ENCODE measurements at regions not wholly inside any gene's neighbourhood (a gene's known extent, or its start where the extent isn't known, plus 50 kb on each side); places are given as distances from the start of the nearest gene placed in this dataset.
A peak's percentile ranks its signal among the peaks of the same experiment; 100 is the strongest.

DNA sequence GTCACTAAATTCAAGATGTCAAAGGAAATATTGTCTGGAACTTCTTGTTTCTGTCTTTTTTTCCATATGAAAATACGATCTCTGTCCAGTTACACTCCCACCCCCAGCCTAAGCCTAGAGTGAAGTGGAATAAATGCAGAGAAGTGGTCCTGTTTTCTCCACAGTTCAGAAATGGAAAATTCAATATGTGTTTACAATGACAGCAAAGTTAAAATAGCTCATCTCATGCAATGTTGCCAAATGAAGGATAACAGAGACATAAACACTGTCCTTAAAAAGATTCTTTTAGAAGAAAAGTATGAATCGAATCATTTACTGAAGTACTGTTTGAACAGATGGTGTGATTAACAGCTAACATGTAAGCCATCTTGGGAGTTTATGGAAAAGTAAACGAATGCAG lies 160.8 kb upstream of the STK26 start (continued):
- TF ChIP-seq, protein P1, sequence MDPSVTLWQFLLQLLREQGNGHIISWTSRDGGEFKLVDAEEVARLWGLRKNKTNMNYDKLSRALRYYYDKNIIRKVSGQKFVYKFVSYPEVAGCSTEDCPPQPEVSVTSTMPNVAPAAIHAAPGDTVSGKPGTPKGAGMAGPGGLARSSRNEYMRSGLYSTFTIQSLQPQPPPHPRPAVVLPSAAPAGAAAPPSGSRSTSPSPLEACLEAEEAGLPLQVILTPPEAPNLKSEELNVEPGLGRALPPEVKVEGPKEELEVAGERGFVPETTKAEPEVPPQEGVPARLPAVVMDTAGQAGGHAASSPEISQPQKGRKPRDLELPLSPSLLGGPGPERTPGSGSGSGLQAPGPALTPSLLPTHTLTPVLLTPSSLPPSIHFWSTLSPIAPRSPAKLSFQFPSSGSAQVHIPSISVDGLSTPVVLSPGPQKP (IDR thresholded peaks at IDR 0.05; ENCODE audit: low read depth, low read length): no peak
- no peak for TF ChIP-seq NFE2L2 (conservative IDR thresholded peaks at IDR 0.05; ENCODE audit: low read length)
- TF ChIP-seq ZFP36 (IDR thresholded peaks at IDR 0.05; ENCODE audit: borderline replicate concordance, partially characterized antibody): no peak
- no peak for TF ChIP-seq EHF (CRISPR knock-in tag; IDR thresholded peaks at IDR 0.05)
- no peak for TF ChIP-seq JUN (IDR thresholded peaks at IDR 0.05)
- TF ChIP-seq FOSB (CRISPR knock-in tag; IDR thresholded peaks at IDR 0.05): no peak

DNA sequence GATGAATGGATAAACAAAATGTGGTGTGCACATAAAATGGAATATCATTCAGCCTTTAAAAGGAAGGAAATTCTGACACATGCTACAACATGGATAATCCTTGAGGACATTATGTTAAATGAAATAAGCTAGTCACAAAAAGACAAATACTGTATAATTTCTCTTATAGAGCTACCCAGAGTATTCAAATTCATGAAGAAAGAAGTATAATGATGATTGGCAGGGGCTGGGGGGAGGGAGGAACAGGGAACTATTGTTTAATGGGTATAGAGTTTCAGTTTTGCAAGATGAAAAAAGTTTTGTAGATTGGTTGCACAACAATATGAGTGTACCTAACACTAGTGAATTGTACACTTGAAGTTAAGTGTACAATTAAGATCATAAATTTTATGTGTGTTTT lies 153.9 kb upstream of the STK26 start:
- ChIA-PET CTCF (interaction anchor here (0.5 kb wide), 1 partner anchor 14 kb away, joined by 3 read pairs; no protein-coding TSS in a partner anchor), POLR2A (no interaction called here)
- Histone ChIP-seq H3K27ac (no peak overlapping the region), H3K4me1 (no peaks in the 10 kb centered on the region), H3K4me2 (no peak overlapping the region), H3K4me3 (no peak overlapping the region), H3K9me3 (no peaks in the 10 kb centered on the region)
- ATAC-seq (no peak), DNase-seq (ENCODE audit: low read depth in 1 of 2, low spot score in 1 of 2) (no peak), FAIRE-seq (peak; percentile 46)
- TF ChIP-seq, protein P2, sequence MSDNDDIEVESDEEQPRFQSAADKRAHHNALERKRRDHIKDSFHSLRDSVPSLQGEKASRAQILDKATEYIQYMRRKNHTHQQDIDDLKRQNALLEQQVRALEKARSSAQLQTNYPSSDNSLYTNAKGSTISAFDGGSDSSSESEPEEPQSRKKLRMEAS (IDR thresholded peaks at IDR 0.05): no peak
- TF ChIP-seq NPAS2 (CRISPR knock-in tag; IDR thresholded peaks at IDR 0.05; ENCODE audit: borderline replicate concordance) (no peak), FOXS1 (CRISPR knock-in tag; IDR thresholded peaks at IDR 0.05) (no peak), HOXB5 (CRISPR knock-in tag; IDR thresholded peaks at IDR 0.05) (no peak), RARB (CRISPR knock-in tag; IDR thresholded peaks at IDR 0.05) (no peak), MAZ (IDR thresholded peaks at IDR 0.05; ENCODE audit: borderline replicate concordance, low read depth, low read length) (no peak), HOXA7 (CRISPR knock-in tag; IDR thresholded peaks at IDR 0.05) (no peak), NR3C1 (IDR thresholded peaks at IDR 0.05) (no peak), MAFK (IDR thresholded peaks at IDR 0.05; ENCODE audit: partially characterized antibody) (no peak), NFE2L2 (conservative IDR thresholded peaks at IDR 0.05; ENCODE audit: low read length) (no peak), EHMT2 (IDR thresholded peaks at IDR 0.05; ENCODE audit: low read depth) (no peak), KDM5A (IDR thresholded peaks at IDR 0.05) (no peak), ZSCAN20 (CRISPR knock-in tag; IDR thresholded peaks at IDR 0.05) (no peak), ZNF302 (CRISPR knock-in tag; IDR thresholded peaks at IDR 0.05) (no peak), JUNB (IDR thresholded peaks at IDR 0.05) (no peak), CBX2 (IDR thresholded peaks at IDR 0.05; ENCODE audit: borderline replicate concordance, low read depth) (no peak), CHD2 (IDR thresholded peaks at IDR 0.05; ENCODE audit: low read length, partially characterized antibody) (no peak)
- TF ChIP-seq, protein P3, sequence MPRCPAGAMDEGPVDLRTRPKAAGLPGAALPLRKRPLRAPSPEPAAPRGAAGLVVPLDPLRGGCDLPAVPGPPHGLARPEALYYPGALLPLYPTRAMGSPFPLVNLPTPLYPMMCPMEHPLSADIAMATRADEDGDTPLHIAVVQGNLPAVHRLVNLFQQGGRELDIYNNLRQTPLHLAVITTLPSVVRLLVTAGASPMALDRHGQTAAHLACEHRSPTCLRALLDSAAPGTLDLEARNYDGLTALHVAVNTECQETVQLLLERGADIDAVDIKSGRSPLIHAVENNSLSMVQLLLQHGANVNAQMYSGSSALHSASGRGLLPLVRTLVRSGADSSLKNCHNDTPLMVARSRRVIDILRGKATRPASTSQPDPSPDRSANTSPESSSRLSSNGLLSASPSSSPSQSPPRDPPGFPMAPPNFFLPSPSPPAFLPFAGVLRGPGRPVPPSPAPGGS (IDR thresholded peaks at IDR 0.05): no peak
- TF ChIP-seq, protein P4, sequence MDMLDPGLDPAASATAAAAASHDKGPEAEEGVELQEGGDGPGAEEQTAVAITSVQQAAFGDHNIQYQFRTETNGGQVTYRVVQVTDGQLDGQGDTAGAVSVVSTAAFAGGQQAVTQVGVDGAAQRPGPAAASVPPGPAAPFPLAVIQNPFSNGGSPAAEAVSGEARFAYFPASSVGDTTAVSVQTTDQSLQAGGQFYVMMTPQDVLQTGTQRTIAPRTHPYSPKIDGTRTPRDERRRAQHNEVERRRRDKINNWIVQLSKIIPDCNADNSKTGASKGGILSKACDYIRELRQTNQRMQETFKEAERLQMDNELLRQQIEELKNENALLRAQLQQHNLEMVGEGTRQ (IDR thresholded peaks at IDR 0.05): no peak
- TF ChIP-seq, protein P5, sequence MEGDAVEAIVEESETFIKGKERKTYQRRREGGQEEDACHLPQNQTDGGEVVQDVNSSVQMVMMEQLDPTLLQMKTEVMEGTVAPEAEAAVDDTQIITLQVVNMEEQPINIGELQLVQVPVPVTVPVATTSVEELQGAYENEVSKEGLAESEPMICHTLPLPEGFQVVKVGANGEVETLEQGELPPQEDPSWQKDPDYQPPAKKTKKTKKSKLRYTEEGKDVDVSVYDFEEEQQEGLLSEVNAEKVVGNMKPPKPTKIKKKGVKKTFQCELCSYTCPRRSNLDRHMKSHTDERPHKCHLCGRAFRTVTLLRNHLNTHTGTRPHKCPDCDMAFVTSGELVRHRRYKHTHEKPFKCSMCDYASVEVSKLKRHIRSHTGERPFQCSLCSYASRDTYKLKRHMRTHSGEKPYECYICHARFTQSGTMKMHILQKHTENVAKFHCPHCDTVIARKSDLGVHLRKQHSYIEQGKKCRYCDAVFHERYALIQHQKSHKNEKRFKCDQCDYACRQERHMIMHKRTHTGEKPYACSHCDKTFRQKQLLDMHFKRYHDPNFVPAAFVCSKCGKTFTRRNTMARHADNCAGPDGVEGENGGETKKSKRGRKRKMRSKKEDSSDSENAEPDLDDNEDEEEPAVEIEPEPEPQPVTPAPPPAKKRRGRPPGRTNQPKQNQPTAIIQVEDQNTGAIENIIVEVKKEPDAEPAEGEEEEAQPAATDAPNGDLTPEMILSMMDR (IDR thresholded peaks at IDR 0.05): no peak

Measured in A549 (cell line).